ENCODE measurements at regions not wholly inside any gene's neighbourhood (a gene's known extent, or its start where the extent isn't known, plus 50 kb on each side); places are given as distances from the start of the nearest gene placed in this dataset.
A peak's percentile ranks its signal among the peaks of the same experiment; 100 is the strongest.
"Not testable (repeated sequence)": the region's sequence is repeated elsewhere in the genome, so short reads cannot be mapped to it uniquely, and the experiment has no call there.

GRCh38 chr2:223464071-223464470 lies 138.1 kb downstream of the SCG2 start:
- no peak for DNase-seq (ENCODE audit: low spot score)

DNA sequence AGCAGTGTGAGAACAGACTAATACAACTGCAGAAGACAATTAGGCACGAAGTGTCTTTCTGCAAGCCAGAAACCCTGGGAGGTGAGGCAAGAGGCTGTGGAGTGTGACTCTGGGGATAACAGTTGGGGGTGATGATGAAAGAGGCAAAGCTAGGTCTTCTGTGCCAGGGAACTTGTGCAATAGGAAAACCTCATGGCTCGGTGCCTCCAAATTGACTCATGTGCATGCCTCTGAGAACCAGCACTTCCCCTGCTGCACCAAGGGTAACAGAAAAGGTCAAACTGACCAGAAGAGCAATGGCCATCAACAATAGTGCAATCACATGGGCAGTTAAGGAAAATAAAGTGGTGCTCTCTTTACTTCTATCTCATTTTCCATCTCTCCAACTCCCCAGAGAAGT lies 136.4 kb downstream of the SCG2 start:
- no peak for DNase-seq (ENCODE audit: low spot score)

- no peak for DNase-seq (ENCODE audit: low spot score)
Measured at GRCh38 chr2:223467196-223467595, 135.0 kb downstream of the SCG2 start.

GRCh38 chr2:223469270-223470046 lies 132.7 kb downstream of the SCG2 start:
- DNase-seq (ENCODE audit: low spot score), result no peak

DNA sequence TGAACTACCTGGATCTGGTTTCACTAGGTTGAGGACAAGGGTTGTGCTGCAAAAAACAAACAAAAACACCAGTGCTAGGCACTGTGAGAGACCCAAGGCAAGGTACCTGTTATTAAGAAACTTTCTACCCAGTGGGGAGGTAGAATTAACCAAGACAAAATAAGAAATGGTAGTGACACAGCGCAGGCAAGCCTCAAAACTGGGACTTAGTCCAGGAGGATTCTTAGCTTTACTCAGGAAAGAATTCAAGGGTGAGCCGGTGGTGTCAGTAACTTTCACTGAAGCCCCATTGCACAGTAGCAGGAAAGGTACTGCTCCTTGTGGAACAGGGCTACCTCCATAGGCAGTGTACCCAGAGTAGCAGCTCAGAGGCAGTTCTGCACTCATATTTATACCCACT lies 131.6 kb downstream of the SCG2 start:
- no peak for DNase-seq (ENCODE audit: low spot score)

- no peak for DNase-seq (ENCODE audit: low spot score)
Measured at GRCh38 chr2:223472771-223473170, 129.4 kb downstream of the SCG2 start.

- no peak for DNase-seq (ENCODE audit: low spot score)
Measured at GRCh38 chr2:223474893-223475292, 127.3 kb downstream of the SCG2 start.

GRCh38 chr2:223475901-223476300 lies 126.3 kb downstream of the SCG2 start:
- no peak for DNase-seq (ENCODE audit: low spot score)

GRCh38 chr2:223477318-223477717 lies 124.8 kb downstream of the SCG2 start:
- no peak for DNase-seq (ENCODE audit: low spot score)

DNA sequence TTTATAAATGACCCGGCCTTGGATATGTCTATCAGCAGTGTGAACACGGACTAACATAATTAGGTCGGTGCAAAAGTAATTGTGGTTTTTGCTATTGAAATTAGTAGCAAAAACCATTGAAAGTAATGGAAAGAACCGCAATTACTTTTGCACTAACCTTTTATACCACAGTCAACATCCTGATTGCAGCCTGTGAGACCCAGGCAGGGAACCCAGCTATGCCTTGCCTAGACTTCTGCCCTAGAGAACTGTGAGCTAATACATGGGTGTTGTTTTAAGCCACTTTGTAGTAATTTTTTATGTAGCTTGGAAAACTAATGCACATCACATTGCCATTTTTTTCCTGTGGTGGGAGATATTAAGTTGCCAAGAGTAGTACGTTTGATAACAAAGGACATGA lies 120.7 kb downstream of the SCG2 start:
- DNase-seq (ENCODE audit: low spot score), result no peak

GRCh38 chr2:223486751-223487150 lies 115.4 kb downstream of the SCG2 start:
- DNase-seq (ENCODE audit: low spot score), result no peak

DNA sequence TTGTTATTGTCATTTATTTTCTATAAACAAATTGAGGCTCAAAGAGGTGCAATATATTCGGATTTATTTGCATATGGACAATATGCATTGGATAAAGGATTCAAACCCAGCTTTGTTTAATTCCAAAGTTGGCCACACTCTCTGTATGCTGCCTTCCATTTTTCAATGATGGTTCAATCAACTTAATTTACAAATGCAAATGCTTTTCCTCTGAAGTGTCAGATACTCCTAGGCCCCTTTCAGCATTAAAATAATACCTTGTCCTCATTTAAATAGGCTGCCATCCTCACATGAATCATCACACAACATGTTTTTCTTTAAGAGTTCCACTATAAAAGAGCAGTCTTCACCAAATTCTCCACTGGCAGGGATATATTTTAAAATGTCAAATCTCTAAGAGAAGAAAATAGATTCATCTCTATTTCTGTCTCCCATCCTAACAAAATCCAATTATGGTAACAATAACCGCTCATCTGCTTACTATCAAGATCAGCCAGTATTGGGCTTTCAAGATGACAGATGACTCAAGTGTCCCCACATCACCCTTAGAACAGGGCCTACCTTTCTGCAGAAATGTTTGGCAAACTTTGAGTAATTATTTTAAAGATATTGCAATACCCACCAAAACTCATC lies 114.8 kb downstream of the SCG2 start:
- no peak for DNase-seq (ENCODE audit: low spot score)

DNA sequence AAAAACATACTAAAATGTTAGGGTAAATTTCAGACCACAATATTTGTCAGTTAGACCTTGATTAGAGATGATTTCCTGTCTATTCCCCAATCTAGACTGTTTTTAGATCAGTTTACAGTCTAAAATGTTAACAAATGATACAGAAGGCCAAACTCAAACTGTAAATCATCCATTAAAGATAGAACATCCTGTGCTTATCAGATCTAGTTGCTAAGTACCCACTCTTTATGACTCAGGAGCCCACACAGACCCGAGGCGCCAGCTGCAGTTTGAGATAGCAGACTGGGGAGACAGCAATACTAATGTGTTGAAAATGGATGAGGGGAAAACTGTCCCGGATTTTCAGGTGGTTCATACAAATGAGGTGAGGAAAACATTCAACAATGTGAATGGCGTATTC lies 113.3 kb downstream of the SCG2 start:
- DNase-seq (ENCODE audit: low spot score), result no peak

GRCh38 chr2:223494496-223494895 lies 107.7 kb downstream of the SCG2 start:
- no peak for DNase-seq (ENCODE audit: low spot score)

GRCh38 chr2:223494942-223495341 lies 107.2 kb downstream of the SCG2 start:
- DNase-seq (ENCODE audit: low spot score), result no peak

DNA sequence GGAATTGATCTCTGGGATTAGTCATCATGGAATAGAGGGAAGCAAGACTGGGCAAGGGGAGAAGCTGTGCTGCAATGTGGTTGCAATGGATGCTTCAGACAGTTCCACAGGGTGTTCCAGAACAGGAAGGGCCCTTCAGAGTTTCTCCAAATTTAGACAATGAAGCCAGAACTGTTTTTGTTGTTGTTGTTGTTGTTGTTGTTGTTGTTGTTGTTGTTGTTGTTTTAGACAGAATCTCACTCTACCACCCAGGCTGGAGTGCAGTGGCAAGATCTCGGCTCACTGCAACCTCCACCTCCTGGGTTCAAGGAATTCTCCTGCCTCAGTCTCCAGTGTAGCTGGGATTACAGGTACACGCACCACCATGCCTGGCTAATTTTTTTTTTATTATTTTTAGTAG lies 105.3 kb downstream of the SCG2 start:
- DNase-seq (ENCODE audit: low spot score), result not testable (repeated sequence)

- no peak for DNase-seq (ENCODE audit: low spot score)
Measured at GRCh38 chr2:223500709-223501108, 101.5 kb downstream of the SCG2 start.

DNA sequence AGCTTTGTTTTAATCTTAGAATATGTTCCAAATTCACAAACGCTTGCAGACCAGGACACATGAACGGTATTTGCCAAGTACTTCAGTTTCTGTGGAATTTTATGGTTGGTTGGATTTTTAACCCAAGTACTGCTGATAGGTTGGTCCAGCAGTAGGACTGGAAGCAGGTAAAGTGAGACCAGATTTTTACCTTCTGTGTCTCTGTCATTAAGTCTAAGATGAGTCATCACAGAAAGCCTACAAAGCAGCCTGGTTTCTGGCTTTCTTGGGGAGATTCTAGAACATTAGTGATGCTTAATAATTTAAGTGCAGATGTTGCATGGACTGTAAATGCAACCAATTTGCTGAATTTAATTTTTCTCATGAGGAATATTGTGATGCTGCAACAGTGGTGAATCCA lies 100.5 kb downstream of the SCG2 start:
- DNase-seq (ENCODE audit: low spot score), result no peak

- no peak for DNase-seq (ENCODE audit: low spot score)
Measured at GRCh38 chr2:223503746-223504145, 98.4 kb downstream of the SCG2 start.

GRCh38 chr2:223508372-223508771 lies 93.8 kb downstream of the SCG2 start:
- no peak for DNase-seq (ENCODE audit: low spot score)

DNA sequence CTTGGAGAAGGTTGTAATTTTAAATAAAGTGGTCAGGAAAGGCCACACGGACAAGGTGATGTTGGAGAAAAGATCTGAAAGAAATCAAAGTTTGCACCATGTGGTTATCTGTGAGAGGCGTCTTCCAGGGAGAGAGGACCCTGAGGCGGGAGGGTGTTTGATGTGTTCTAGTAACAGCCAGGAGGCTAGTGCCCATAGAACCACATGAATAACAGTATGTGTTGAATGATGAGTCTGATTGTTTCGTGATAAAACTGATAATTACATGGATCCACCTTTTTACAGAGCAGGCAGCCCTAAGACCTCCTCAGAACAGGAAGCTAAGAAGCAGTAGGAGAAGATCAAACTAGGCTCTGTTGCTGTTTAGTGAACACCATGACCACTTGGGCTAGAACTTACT lies 91.4 kb downstream of the SCG2 start:
- DNase-seq (ENCODE audit: low spot score), result no peak

DNA sequence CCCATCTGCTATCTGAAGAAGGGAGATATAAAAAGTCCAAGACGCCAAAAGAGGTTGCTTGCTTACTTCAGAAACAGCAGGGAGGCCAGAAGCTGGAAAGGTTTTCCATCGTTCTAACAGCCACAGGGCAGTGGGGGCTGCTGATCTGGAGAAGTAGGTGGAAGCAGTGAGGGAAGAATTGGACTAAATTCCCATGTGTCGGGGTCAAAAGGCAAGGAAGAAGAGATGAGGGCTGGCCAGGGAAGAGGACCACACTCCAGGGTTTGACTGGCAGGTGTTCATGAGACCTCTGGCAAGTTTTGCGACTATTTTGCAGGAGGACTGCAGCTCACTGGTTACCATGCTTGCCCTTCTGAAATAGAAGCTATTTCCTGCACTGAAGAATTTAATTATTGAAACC lies 91.0 kb downstream of the SCG2 start:
- DNase-seq (ENCODE audit: low spot score), result no peak

- peak; percentile 29 for DNase-seq (ENCODE audit: low spot score)
Measured at GRCh38 chr2:223513771-223514455, 88.2 kb downstream of the SCG2 start.

Data from D341Med (cell line).